GM19238 (cell line): ENCODE measurements at regions not wholly inside any gene's neighbourhood (a gene's known extent, or its start where the extent isn't known, plus 50 kb on each side); places are given as distances from the start of the nearest gene placed in this dataset.
A peak's percentile ranks its signal among the peaks of the same experiment; 100 is the strongest.
"Not testable (repeated sequence)": the region's sequence is repeated elsewhere in the genome, so short reads cannot be mapped to it uniquely, and the experiment has no call there.

Experiments
- DNase-seq: peaks from one replicate; pipeline ENCODE4 v3.0.0; 2011; ENCODE audit warnings: low spot score; ENCODE audit not compliant: insufficient read length

- DNase-seq: no peak
Measured at GRCh38 chr14:22107753-22108152, 434.1 kb upstream of the OR4E1 start.

- DNase-seq: no peak
Measured at GRCh38 chr14:22106700-22107697, 433.4 kb upstream of the OR4E1 start.

- DNase-seq: no peak
Measured at GRCh38 chr14:22105624-22106006, 432.0 kb upstream of the OR4E1 start.

GRCh38 chr14:22105006-22105623 lies 431.5 kb upstream of the OR4E1 start:
- no peak for DNase-seq

- not testable (repeated sequence) for DNase-seq
Measured at GRCh38 chr14:22100764-22101120, 427.1 kb upstream of the OR4E1 start.

- peak; percentile 7 for DNase-seq
Measured at GRCh38 chr14:22099942-22100763, 426.5 kb upstream of the OR4E1 start.

GRCh38 chr14:22098435-22098834 lies 424.8 kb upstream of the OR4E1 start:
- DNase-seq: no peak

- no peak for DNase-seq
Measured at GRCh38 chr14:22097586-22098292, 424.1 kb upstream of the OR4E1 start.

- DNase-seq: no peak
Measured at GRCh38 chr14:22097072-22097471, 423.5 kb upstream of the OR4E1 start.

- DNase-seq: peak; percentile 7
Measured at GRCh38 chr14:22096514-22096895, 422.9 kb upstream of the OR4E1 start.

GRCh38 chr14:22095860-22096513 lies 422.4 kb upstream of the OR4E1 start:
- DNase-seq: no peak

- no peak for DNase-seq
Measured at GRCh38 chr14:22089940-22090339, 416.3 kb upstream of the OR4E1 start.

- no peak for DNase-seq
Measured at GRCh38 chr14:22088614-22089342, 415.2 kb upstream of the OR4E1 start.

GRCh38 chr14:22086131-22086530 lies 412.5 kb upstream of the OR4E1 start:
- no peak for DNase-seq

- peak; percentile 9 for DNase-seq
Measured at GRCh38 chr14:22084393-22085281, 411.0 kb upstream of the OR4E1 start.

- no peak for DNase-seq
Measured at GRCh38 chr14:22081337-22081736, 407.7 kb upstream of the OR4E1 start.

GRCh38 chr14:22079766-22080165 lies 406.1 kb upstream of the OR4E1 start:
- DNase-seq: no peak

- no peak for DNase-seq
Measured at GRCh38 chr14:22073801-22074200, 400.2 kb upstream of the OR4E1 start.

GRCh38 chr14:22071006-22071405 lies 397.4 kb upstream of the OR4E1 start:
- peak; percentile 10 for DNase-seq
